ENCODE measurements at regions not wholly inside any gene's neighbourhood (a gene's known extent, or its start where the extent isn't known, plus 50 kb on each side); places are given as distances from the start of the nearest gene placed in this dataset.

- TF ChIP-seq YY2 (tag by site-specific recombination; IDR thresholded peaks at IDR 0.05) (no peak), ZNF174 (tag by site-specific recombination; IDR thresholded peaks at IDR 0.05) (no peak), TRIM28 (IDR thresholded peaks at IDR 0.05; ENCODE audit: borderline replicate concordance, low read length) (no peak), MEIS1 (CRISPR knock-in tag; IDR thresholded peaks at IDR 0.05; ENCODE audit: borderline replicate concordance) (no peak), ZNF768 (tag by site-specific recombination; IDR thresholded peaks at IDR 0.05) (no peak), ZNF16 (tag by site-specific recombination; IDR thresholded peaks at IDR 0.05; ENCODE audit: low read depth) (no peak), ZNF571 (tag by site-specific recombination; IDR thresholded peaks at IDR 0.05) (no peak), ZNF341 (tag by site-specific recombination; IDR thresholded peaks at IDR 0.05; ENCODE audit: low read depth) (no peak), ZBTB44 (tag by site-specific recombination; IDR thresholded peaks at IDR 0.05) (no peak), ZNF24 (tag by site-specific recombination; IDR thresholded peaks at IDR 0.05) (no peak), ZNF544 (tag by site-specific recombination; IDR thresholded peaks at IDR 0.05) (no peak)
Observed at GRCh38 chr3:36175916-36176461, 204.3 kb upstream of the STAC start.

GRCh38 chr3:36178018-36178417 is 202.3 kb upstream of the STAC start:
- TF ChIP-seq, protein P1, sequence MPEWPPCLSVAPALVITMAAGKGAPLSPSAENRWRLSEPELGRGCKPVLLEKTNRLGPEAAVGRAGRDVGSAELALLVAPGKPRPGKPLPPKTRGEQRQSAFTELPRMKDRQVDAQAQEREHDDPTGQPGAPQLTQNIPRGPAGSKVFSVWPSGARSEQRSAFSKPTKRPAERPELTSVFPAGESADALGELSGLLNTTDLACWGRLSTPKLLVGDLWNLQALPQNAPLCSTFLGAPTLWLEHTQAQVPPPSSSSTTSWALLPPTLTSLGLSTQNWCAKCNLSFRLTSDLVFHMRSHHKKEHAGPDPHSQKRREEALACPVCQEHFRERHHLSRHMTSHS (tag by site-specific recombination; IDR thresholded peaks at IDR 0.05) = no peak
- TF ChIP-seq, protein P2, sequence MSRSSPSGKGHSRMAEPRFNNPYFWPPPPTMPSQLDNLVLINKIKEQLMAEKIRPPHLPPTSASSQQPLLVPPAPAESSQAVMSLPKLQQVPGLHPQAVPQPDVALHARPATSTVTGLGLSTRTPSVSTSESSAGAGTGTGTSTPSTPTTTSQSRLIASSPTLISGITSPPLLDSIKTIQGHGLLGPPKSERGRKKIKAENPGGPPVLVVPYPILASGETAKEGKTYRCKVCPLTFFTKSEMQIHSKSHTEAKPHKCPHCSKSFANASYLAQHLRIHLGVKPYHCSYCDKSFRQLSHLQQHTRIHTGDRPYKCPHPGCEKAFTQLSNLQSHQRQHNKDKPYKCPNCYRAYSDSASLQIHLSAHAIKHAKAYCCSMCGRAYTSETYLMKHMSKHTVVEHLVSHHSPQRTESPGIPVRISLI (tag by site-specific recombination; IDR thresholded peaks at IDR 0.05) = no peak
- TF ChIP-seq ZNF146 (tag by site-specific recombination; IDR thresholded peaks at IDR 0.05) (no peak), SP7 (tag by site-specific recombination; IDR thresholded peaks at IDR 0.05) (no peak), OVOL3 (tag by site-specific recombination; IDR thresholded peaks at IDR 0.05) (no peak), ZNF843 (tag by site-specific recombination; IDR thresholded peaks at IDR 0.05) (no peak), GLIS2 (tag by site-specific recombination; IDR thresholded peaks at IDR 0.05) (no peak), ZNF777 (tag by site-specific recombination; IDR thresholded peaks at IDR 0.05; ENCODE audit: borderline replicate concordance) (no peak), ZFP69B (tag by site-specific recombination; IDR thresholded peaks at IDR 0.05) (no peak), ZNF24 (tag by site-specific recombination; IDR thresholded peaks at IDR 0.05) (no peak), ZNF561 (tag by site-specific recombination; IDR thresholded peaks at IDR 0.05; ENCODE audit: borderline replicate concordance) (no peak), ZNF624 (tag by site-specific recombination; IDR thresholded peaks at IDR 0.05) (no peak), ZNF48 (tag by site-specific recombination; IDR thresholded peaks at IDR 0.05) (no peak)
- TF ChIP-seq, protein P3, sequence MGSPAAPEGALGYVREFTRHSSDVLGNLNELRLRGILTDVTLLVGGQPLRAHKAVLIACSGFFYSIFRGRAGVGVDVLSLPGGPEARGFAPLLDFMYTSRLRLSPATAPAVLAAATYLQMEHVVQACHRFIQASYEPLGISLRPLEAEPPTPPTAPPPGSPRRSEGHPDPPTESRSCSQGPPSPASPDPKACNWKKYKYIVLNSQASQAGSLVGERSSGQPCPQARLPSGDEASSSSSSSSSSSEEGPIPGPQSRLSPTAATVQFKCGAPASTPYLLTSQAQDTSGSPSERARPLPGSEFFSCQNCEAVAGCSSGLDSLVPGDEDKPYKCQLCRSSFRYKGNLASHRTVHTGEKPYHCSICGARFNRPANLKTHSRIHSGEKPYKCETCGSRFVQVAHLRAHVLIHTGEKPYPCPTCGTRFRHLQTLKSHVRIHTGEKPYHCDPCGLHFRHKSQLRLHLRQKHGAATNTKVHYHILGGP (tag by site-specific recombination; IDR thresholded peaks at IDR 0.05) = no peak
- TF ChIP-seq, protein P4, sequence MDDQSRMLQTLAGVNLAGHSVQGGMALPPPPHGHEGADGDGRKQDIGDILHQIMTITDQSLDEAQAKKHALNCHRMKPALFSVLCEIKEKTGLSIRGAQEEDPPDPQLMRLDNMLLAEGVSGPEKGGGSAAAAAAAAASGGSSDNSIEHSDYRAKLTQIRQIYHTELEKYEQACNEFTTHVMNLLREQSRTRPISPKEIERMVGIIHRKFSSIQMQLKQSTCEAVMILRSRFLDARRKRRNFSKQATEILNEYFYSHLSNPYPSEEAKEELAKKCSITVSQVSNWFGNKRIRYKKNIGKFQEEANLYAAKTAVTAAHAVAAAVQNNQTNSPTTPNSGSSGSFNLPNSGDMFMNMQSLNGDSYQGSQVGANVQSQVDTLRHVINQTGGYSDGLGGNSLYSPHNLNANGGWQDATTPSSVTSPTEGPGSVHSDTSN (CRISPR knock-in tag; IDR thresholded peaks at IDR 0.05) = no peak
- POLR2A ChIA-PET = no interaction called here

More at GRCh38 chr3:36175916-36176461, 204.3 kb upstream of the STAC start:
- no peak overlapping the region for H3K4me3 ChIP-seq (ENCODE audit: low read depth, low read length)
- no peaks in the 10 kb centered on the region for H3K9me3 ChIP-seq (ENCODE audit: control insufficient read depth, insufficient read depth, low read depth, low read length)
- POLR2A ChIA-PET = no interaction called here
- no peaks in the 10 kb centered on the region for H3K36me3 ChIP-seq (ENCODE audit: control insufficient read depth in 2 of 2, insufficient read depth in 1 of 2, low read length in 2 of 2)
- no peaks in the 10 kb centered on the region for H3K4me1 ChIP-seq (ENCODE audit: control insufficient read depth, insufficient read depth, low read length)
- no peak overlapping the region for H3K27ac ChIP-seq (ENCODE audit: extremely low read depth, low read depth, low read length)
- CTCF ChIA-PET = no interaction called here

More at GRCh38 chr3:36178018-36178417, 202.3 kb upstream of the STAC start:
- Histone ChIP-seq H3K4me3 (ENCODE audit: low read depth, low read length) (no peak overlapping the region), H3K27ac (ENCODE audit: extremely low read depth, low read depth, low read length) (no peak overlapping the region), H3K9me3 (ENCODE audit: control insufficient read depth, insufficient read depth, low read depth, low read length) (no peaks in the 10 kb centered on the region), H3K4me1 (ENCODE audit: control insufficient read depth, insufficient read depth, low read length) (no peaks in the 10 kb centered on the region), H3K36me3 (ENCODE audit: control insufficient read depth in 2 of 2, insufficient read depth in 1 of 2, low read length in 2 of 2) (no peaks in the 10 kb centered on the region)
- CTCF ChIA-PET = no interaction called here

Measured in HEK293 (cell line).